HL-60 (cell line): ENCODE measurements at regions not wholly inside any gene's neighbourhood (a gene's known extent, or its start where the extent isn't known, plus 50 kb on each side); places are given as distances from the start of the nearest gene placed in this dataset.

Source experiments
- DNase-seq, 2 experiments: peaks; one replicate each; pipeline ENCODE4 v3.0.0-alpha.2; 2010 to 2020; ENCODE audit warnings: low read depth in 1 of 2, low spot score in 1 of 2
- H3K27ac ChIP-seq: fragments of 250-450 bp; sonication (Bioruptor Pico); replicated peaks from 2 replicates; pipeline ENCODE4 v1.5.1; 2020; ENCODE audit warnings: mild to moderate bottlenecking, moderate library complexity
- H3K27me3 ChIP-seq: fragments of 250-450 bp; sonication (Bioruptor Pico); 2 replicates; pipeline ENCODE4 v1.5.1; 2021; ENCODE audit warnings: mild to moderate bottlenecking, moderate library complexity; ENCODE audit not compliant: insufficient read depth, poor library complexity, severe bottlenecking
- H3K4me3 ChIP-seq: replicated peaks from 2 replicates; pipeline ENCODE4 v1.5.1; 2011; ENCODE audit warnings: mild to moderate bottlenecking, control low read depth, low read length; ENCODE audit not compliant: insufficient read depth
- GABPA ChIP-seq: IDR thresholded peaks from 2 replicates; pipeline ENCODE4 v1.6.1; 2012; ENCODE audit warnings: low read depth
- POLR2AphosphoS5 ChIP-seq: IDR thresholded peaks from 2 replicates; pipeline ENCODE4 v1.6.1; 2012; ENCODE audit warnings: low read depth
- SPI1 ChIP-seq: IDR thresholded peaks from 2 replicates; pipeline ENCODE4 v1.6.1; 2012; ENCODE audit warnings: low read depth, mild to moderate bottlenecking, borderline replicate concordance
- TF ChIP-seq, protein P1 (sequence below): IDR thresholded peaks from one replicate; pipeline ENCODE4 v1.5.1; 2011; ENCODE audit warnings: low read length, control low read depth, inconsistent platforms; ENCODE audit not compliant: insufficient read depth
- TF ChIP-seq, protein P2 (sequence below): IDR thresholded peaks from 2 replicates; pipeline ENCODE4 v1.6.1; 2012; ENCODE audit warnings: low read depth; ENCODE audit not compliant: insufficient replicate concordance

DNA sequence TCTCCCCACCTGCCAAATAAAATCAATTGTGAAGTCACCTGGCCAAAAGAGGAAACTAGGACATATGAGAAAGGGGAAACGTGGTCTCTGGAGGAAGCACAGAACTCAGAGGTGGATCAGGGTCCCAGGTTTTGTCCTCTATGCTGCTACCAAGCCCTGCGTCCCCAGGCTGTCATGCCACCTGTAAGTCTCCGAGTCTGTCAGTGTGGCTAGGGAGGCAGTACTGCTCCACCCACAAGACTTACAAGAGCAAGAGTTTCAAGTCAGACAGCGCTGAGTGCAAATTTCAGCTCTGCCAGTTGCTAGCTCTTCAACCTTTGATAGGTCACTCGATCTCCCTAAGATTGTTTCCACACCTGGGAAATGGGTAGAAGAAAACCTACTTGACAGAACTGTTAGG is 98.6 kb downstream of the C1QL2 start:
- Histone ChIP-seq H3K27me3 (no peaks in the 10 kb centered on the region), H3K27ac (no peak overlapping the region), H3K4me3 (no peak overlapping the region)
- TF ChIP-seq, protein P1, sequence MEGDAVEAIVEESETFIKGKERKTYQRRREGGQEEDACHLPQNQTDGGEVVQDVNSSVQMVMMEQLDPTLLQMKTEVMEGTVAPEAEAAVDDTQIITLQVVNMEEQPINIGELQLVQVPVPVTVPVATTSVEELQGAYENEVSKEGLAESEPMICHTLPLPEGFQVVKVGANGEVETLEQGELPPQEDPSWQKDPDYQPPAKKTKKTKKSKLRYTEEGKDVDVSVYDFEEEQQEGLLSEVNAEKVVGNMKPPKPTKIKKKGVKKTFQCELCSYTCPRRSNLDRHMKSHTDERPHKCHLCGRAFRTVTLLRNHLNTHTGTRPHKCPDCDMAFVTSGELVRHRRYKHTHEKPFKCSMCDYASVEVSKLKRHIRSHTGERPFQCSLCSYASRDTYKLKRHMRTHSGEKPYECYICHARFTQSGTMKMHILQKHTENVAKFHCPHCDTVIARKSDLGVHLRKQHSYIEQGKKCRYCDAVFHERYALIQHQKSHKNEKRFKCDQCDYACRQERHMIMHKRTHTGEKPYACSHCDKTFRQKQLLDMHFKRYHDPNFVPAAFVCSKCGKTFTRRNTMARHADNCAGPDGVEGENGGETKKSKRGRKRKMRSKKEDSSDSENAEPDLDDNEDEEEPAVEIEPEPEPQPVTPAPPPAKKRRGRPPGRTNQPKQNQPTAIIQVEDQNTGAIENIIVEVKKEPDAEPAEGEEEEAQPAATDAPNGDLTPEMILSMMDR = no peak
- TF ChIP-seq, protein P2, sequence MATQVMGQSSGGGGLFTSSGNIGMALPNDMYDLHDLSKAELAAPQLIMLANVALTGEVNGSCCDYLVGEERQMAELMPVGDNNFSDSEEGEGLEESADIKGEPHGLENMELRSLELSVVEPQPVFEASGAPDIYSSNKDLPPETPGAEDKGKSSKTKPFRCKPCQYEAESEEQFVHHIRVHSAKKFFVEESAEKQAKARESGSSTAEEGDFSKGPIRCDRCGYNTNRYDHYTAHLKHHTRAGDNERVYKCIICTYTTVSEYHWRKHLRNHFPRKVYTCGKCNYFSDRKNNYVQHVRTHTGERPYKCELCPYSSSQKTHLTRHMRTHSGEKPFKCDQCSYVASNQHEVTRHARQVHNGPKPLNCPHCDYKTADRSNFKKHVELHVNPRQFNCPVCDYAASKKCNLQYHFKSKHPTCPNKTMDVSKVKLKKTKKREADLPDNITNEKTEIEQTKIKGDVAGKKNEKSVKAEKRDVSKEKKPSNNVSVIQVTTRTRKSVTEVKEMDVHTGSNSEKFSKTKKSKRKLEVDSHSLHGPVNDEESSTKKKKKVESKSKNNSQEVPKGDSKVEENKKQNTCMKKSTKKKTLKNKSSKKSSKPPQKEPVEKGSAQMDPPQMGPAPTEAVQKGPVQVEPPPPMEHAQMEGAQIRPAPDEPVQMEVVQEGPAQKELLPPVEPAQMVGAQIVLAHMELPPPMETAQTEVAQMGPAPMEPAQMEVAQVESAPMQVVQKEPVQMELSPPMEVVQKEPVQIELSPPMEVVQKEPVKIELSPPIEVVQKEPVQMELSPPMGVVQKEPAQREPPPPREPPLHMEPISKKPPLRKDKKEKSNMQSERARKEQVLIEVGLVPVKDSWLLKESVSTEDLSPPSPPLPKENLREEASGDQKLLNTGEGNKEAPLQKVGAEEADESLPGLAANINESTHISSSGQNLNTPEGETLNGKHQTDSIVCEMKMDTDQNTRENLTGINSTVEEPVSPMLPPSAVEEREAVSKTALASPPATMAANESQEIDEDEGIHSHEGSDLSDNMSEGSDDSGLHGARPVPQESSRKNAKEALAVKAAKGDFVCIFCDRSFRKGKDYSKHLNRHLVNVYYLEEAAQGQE = no peak
- no peak for TF ChIP-seq POLR2AphosphoS5
- TF ChIP-seq GABPA = no peak
- TF ChIP-seq SPI1 = no peak
- no peak for DNase-seq

DNA sequence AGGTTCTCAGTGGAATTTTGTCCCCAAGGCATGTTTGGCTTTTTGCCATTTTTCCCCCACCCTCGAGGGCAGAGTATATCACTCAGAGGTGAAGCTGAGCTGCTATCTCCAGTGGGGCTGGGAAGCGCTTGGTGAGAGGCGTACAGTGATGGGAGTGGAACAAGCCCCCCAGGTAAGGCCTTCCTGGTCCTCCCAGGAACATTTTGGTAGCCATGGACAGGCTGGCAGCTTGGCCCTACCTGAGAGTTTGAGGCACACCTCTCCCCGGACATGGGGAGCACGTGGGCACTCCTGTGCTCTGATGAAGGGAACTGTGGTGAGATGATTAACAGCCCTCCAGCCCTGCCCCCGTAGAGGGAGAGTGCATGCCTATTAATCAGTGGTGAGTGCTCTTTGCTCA is 99.3 kb downstream of the C1QL2 start:
- TF ChIP-seq, protein P2 = no peak
- TF ChIP-seq SPI1 (no peak), POLR2AphosphoS5 (no peak), GABPA (no peak)
- TF ChIP-seq, protein P1 = no peak
- no peak for DNase-seq
- H3K27me3 ChIP-seq = no peaks in the 10 kb centered on the region
- no peak overlapping the region for H3K4me3 ChIP-seq
- H3K27ac ChIP-seq = no peak overlapping the region

DNA sequence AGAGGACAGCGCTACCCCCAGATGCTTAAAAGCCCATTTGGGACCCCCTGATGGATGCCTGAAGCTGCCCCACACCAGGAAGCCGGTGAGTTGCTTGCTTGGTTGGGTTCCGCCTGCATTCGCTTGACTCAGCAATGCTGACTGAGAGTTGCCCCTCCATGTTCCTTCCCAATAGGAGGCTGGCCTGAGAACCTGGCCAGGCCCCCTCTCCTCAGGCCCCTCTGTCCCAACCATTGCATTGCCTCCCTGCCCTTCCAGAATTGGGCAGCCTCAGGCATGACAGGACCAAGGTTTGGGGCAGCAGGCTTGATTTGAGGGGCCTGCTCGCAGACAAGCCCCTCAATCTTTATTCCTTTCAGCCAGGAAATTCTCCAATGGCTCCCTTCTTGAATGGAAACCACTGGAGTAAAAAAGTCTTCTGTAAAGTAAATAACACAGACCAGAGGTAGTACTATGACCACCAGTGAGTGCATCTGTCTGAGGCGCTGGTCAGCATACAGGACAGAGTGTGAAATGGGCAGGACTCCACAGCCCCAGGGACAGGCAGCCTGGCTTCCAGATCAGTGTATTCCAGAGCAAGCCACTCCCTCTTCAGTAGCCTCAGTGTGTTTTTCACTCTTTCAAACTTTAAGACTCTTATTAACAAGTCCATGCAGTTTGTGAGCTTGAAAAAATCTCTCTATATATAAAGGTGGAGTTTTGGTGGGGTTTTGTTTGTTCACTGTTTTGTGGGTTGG is 104.7 kb downstream of the C1QL2 start:
- TF ChIP-seq SPI1 = no peak
- TF ChIP-seq GABPA = no peak
- TF ChIP-seq, protein P1 = no peak
- TF ChIP-seq POLR2AphosphoS5 = no peak
- TF ChIP-seq, protein P2 = no peak

More for the DNA sequence above, 104.7 kb downstream of the C1QL2 start:
- Histone ChIP-seq H3K27me3 (peaks cover under 1% of the 10 kb centered on the region), H3K27ac (no peak overlapping the region), H3K4me3 (no peak overlapping the region)
- no peak for DNase-seq
